ENCODE measurements at regions not wholly inside any gene's neighbourhood (a gene's known extent, or its start where the extent isn't known, plus 50 kb on each side); places are given as distances from the start of the nearest gene placed in this dataset.
"Not testable (repeated sequence)": the region's sequence is repeated elsewhere in the genome, so short reads cannot be mapped to it uniquely, and the experiment has no call there.

- TF ChIP-seq CTCF (IDR thresholded peaks at IDR 0.05; ENCODE audit: low read depth, low read length, missing control alignments) = no peak
- H3K4me3 ChIP-seq (ENCODE audit: low read depth, low read length) = no peak overlapping the region
- DNase-seq (ENCODE audit: low read depth) = no peak
These were observed 111.1 kb downstream of the ZNF330 start for GRCh38 chr4:141331534-141332358.

GRCh38 chr4:141332359-141333181, 111.9 kb downstream of the ZNF330 start:
- not testable (repeated sequence) for DNase-seq (ENCODE audit: low read depth); H3K4me3 ChIP-seq (ENCODE audit: low read depth, low read length)

- DNase-seq (ENCODE audit: low read depth); H3K4me3 ChIP-seq (ENCODE audit: low read depth, low read length): not testable (repeated sequence)
These were observed 112.9 kb downstream of the ZNF330 start for GRCh38 chr4:141333456-141334230.

GRCh38 chr4:141335166-141335565, 114.5 kb downstream of the ZNF330 start:
- H3K4me3 ChIP-seq (ENCODE audit: low read depth, low read length) = no peak overlapping the region
- no peak for TF ChIP-seq CTCF (IDR thresholded peaks at IDR 0.05; ENCODE audit: low read depth, low read length, missing control alignments)
- no peak for DNase-seq (ENCODE audit: low read depth)

GRCh38 chr4:141338238-141338637, 117.5 kb downstream of the ZNF330 start:
- no peak overlapping the region for H3K4me3 ChIP-seq (ENCODE audit: low read depth, low read length)
- no peak for DNase-seq (ENCODE audit: low read depth)
- no peak for TF ChIP-seq CTCF (IDR thresholded peaks at IDR 0.05; ENCODE audit: low read depth, low read length, missing control alignments)

- no peak for TF ChIP-seq CTCF (IDR thresholded peaks at IDR 0.05; ENCODE audit: low read depth, low read length, missing control alignments)
- no peak overlapping the region for H3K4me3 ChIP-seq (ENCODE audit: low read depth, low read length)
- no peak for DNase-seq (ENCODE audit: low read depth)
These were observed 118.7 kb downstream of the ZNF330 start for GRCh38 chr4:141339391-141339790.

GRCh38 chr4:141339966-141340365, 119.3 kb downstream of the ZNF330 start:
- DNase-seq (ENCODE audit: low read depth) = no peak
- no peak for TF ChIP-seq CTCF (IDR thresholded peaks at IDR 0.05; ENCODE audit: low read depth, low read length, missing control alignments)
- no peak overlapping the region for H3K4me3 ChIP-seq (ENCODE audit: low read depth, low read length)
